Middle frontal gyrus (tissue), 1 donor: ENCODE measurements at regions not wholly inside any gene's neighbourhood (a gene's known extent, or its start where the extent isn't known, plus 50 kb on each side); places are given as distances from the start of the nearest gene placed in this dataset.

Source experiments
- DNase-seq: peaks from one replicate; pipeline ENCODE4 v3.0.0-alpha.2; 2015; ENCODE audit warnings: low spot score; ENCODE audit errors: extremely low spot score

DNA sequence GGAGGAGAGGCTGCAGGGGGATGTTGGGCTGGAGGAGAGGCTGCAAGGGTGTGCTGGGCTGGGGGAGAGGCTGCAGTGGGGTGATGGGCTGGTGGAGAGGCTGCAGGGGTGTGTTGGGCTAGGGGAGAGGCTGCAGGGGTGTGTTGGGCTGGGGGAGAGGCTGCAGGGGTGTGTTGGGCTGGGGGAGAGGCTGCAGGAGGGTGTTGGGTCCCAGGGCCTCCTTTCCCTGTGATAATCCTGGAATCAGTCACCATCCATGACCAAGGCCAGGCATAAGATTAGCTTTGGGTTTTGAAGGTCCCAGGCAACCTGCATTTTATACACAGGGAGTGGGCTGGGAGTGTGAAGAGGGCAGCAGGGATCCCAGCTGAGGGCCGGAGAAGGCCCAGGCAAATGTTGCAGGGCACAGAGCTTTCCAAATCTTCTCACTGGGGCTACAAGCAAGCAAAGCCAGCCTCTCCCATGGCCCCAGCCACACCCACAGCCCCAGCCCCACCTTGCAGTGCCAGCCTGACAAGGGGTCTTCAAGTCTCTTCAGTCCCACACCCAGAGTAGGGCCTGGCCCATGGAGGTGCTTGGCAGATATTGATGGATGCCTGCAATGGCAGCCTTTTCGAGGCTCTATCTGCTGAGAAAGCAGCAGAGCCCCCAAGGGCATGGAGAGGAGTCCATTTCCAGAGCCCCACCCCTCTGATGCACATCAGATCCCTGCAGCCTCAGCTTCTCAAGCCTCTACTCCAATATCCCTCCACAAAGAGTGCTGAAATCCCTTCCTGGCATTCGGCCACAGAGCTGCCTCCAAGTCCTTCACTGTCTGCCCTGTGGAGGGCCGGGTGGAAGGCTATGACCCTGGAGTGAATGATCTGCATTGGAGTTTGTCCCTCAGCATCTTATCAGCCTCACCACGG lies 50.3 kb upstream of the GLI2 start:
- no peak for DNase-seq
